H1 (cell line): ENCODE measurements at regions not wholly inside any gene's neighbourhood (a gene's known extent, or its start where the extent isn't known, plus 50 kb on each side); places are given as distances from the start of the nearest gene placed in this dataset.

Experiments
- CTCF ChIA-PET: fragments of 300-600 bp; sonication (Branson Sonifier 250); formaldehyde crosslinking; loops from one replicate; lab custom pipeline; 2021; ENCODE audit not compliant: partially characterized antibody; lab: Charles Lee
- POLR2A ChIA-PET: fragments of 300-600 bp; sonication (Branson Sonifier 250); formaldehyde crosslinking; loops from one replicate; lab custom pipeline; 2021; ENCODE audit warnings: inconsistent platforms; ENCODE audit not compliant: partially characterized antibody; lab: Charles Lee
- DNase-seq, 2 experiments: peaks; one replicate each; pipeline versions ENCODE4 v3.0.0 to v3.0.0-alpha.2; 2010 to 2022; ENCODE audit warnings: low spot score in 2 of 2, low read depth in 1 of 2, mixed read lengths in 1 of 2
- FAIRE-seq: peaks from 2 replicates; lab custom pipeline; 2011; peaks lifted over from hg19 to GRCh38; lab: Jason Lieb, UNC
- H2AFZ ChIP-seq: 2 replicates; pipeline ENCODE4 v1.8.1; 2012; ENCODE audit warnings: low read length, inconsistent platforms
- H2AK5ac ChIP-seq: 2 replicates; pipeline ENCODE4 v1.6.1; 2013; ENCODE audit warnings: low read depth, low read length
- H2BK120ac ChIP-seq: replicated peaks from 2 replicates; pipeline ENCODE3; 2013; ENCODE audit warnings: low read depth, low read length, inconsistent platforms
- H2BK12ac ChIP-seq: 2 replicates; pipeline ENCODE4 v1.6.1; 2013; ENCODE audit warnings: low read depth, low read length
- H2BK15ac ChIP-seq: 2 replicates; pipeline ENCODE4 v1.6.1; 2013; ENCODE audit warnings: low read length
- H2BK20ac ChIP-seq: 2 replicates; pipeline ENCODE4 v1.6.1; 2013; ENCODE audit warnings: low read length
- H2BK5ac ChIP-seq: 2 replicates; pipeline ENCODE4 v1.6.1; 2013; ENCODE audit warnings: low read depth, low read length
- H3K14ac ChIP-seq: 2 replicates; pipeline ENCODE4 v1.6.1; 2013; ENCODE audit warnings: inconsistent platforms; ENCODE audit not compliant: insufficient read length
- H3K18ac ChIP-seq: 2 replicates; pipeline ENCODE4 v1.6.1; 2013; ENCODE audit warnings: low read length; ENCODE audit errors: extremely low read depth
- H3K23ac ChIP-seq: 2 replicates; pipeline ENCODE4 v1.6.1; 2013; ENCODE audit warnings: inconsistent platforms; ENCODE audit not compliant: insufficient read length
- H3K23me2 ChIP-seq: 2 replicates; pipeline ENCODE4 v1.6.1; 2013; ENCODE audit warnings: low read depth, low read length
- H3K27ac ChIP-seq: 2 replicates; pipeline ENCODE4 v1.6.1; 2011; ENCODE audit warnings: low read depth, low read length, inconsistent platforms
- H3K27me3 ChIP-seq, 4 experiments: replicated peaks in 1 of 4; 1 replicate in 1 of 4; 2 replicates in 3 of 4; pipeline versions ENCODE4 v1.6.1 to v1.8.1; 2011 to 2013; ENCODE audit warnings: low read length in 3 of 4, mild to moderate bottlenecking in 3 of 4, inconsistent platforms in 2 of 4, mixed read lengths in 2 of 4, moderate library complexity in 1 of 4; ENCODE audit not compliant: control insufficient read depth in 3 of 4, insufficient read depth in 3 of 4; ENCODE audit errors: extremely low read depth in 1 of 4
- H3K36me3 ChIP-seq, 4 experiments: 2 replicates each; pipeline versions ENCODE4 v1.6.1 to v1.8.1; 2011 to 2013; ENCODE audit warnings: mild to moderate bottlenecking in 4 of 4, low read length in 3 of 4, moderate library complexity in 2 of 4, control low read depth in 1 of 4, inconsistent platforms in 1 of 4; ENCODE audit not compliant: insufficient read depth in 4 of 4, control insufficient read depth in 2 of 4
- H3K4ac ChIP-seq: replicated peaks from 2 replicates; pipeline ENCODE3; 2013; ENCODE audit warnings: low read length, low read depth, mixed read lengths, inconsistent platforms; ENCODE audit not compliant: insufficient read length
- H3K4me1 ChIP-seq, 4 experiments: replicated peaks in 1 of 4; 1 replicate in 1 of 4; 2 replicates in 3 of 4; pipeline versions ENCODE4 v1.6.1 to v1.8.1; 2011 to 2013; ENCODE audit warnings: low read length in 3 of 4, inconsistent platforms in 2 of 4, mixed read lengths in 1 of 4; ENCODE audit not compliant: insufficient read depth in 4 of 4, control insufficient read depth in 3 of 4
- H3K4me2 ChIP-seq, 2 experiments: 2 replicates each; pipeline versions ENCODE4 v1.6.1 to v1.8.1; 2011 to 2013; ENCODE audit warnings: low read depth in 2 of 2, low read length in 2 of 2, control low read depth in 1 of 2, inconsistent platforms in 1 of 2, mild to moderate bottlenecking in 1 of 2; ENCODE audit not compliant: insufficient read depth in 1 of 2
- H3K4me3 ChIP-seq, 4 experiments: fragments of 200-600, 300-600 bp in 1 of 4; sonication (generic), shearing (Covaris generic), sonication (Bioruptor Twin) in 1 of 4; 2 replicates each; pipeline versions ENCODE4 v1.5.1 to v1.8.1; 2011 to 2016; ENCODE audit warnings: low read length in 4 of 4, low read depth in 3 of 4, control low read depth in 2 of 4, inconsistent platforms in 2 of 4, mild to moderate bottlenecking in 2 of 4, mixed read lengths in 1 of 4, moderate library complexity in 1 of 4; ENCODE audit not compliant: insufficient read depth in 2 of 4; ENCODE audit errors: extremely low read depth in 1 of 4
- H3K56ac ChIP-seq: replicated peaks from 2 replicates; pipeline ENCODE3; 2013; ENCODE audit warnings: low read depth, mild to moderate bottlenecking, mixed read lengths, low read length, inconsistent platforms; ENCODE audit not compliant: insufficient read length
- H3K79me1 ChIP-seq: 2 replicates; pipeline ENCODE4 v1.6.1; 2013; ENCODE audit warnings: low read depth, low read length, control low read depth
- H3K79me2 ChIP-seq, 2 experiments: 2 replicates each; pipeline versions ENCODE4 v1.6.1 to v1.8.1; 2012 to 2013; ENCODE audit warnings: low read length in 2 of 2, mild to moderate bottlenecking in 2 of 2, inconsistent platforms in 1 of 2; ENCODE audit not compliant: insufficient read depth in 2 of 2, control insufficient read depth in 1 of 2
- H3K9ac ChIP-seq, 4 experiments: replicated peaks in 1 of 4; 1 replicate in 1 of 4; 2 replicates in 3 of 4; pipeline versions ENCODE4 v1.6.1 to v1.8.1; 2011 to 2013; ENCODE audit warnings: low read depth in 3 of 4, low read length in 3 of 4, control low read depth in 2 of 4, mild to moderate bottlenecking in 2 of 4, moderate library complexity in 2 of 4, inconsistent platforms in 1 of 4; ENCODE audit errors: extremely low read depth in 1 of 4
- H3K9me3 ChIP-seq, 2 experiments: 2 replicates each; pipeline versions ENCODE4 v1.6.1 to v1.8.1; 2012 to 2013; ENCODE audit warnings: mild to moderate bottlenecking in 2 of 2, moderate library complexity in 2 of 2, control low read depth in 1 of 2, inconsistent platforms in 1 of 2, low read depth in 1 of 2, low read length in 1 of 2, mixed read lengths in 1 of 2; ENCODE audit not compliant: insufficient read depth in 2 of 2
- H4K20me1 ChIP-seq, 2 experiments: replicated peaks in 1 of 2; 2 replicates each; pipeline versions ENCODE3 to v1.8.1; 2011 to 2013; ENCODE audit warnings: inconsistent platforms in 2 of 2, low read length in 2 of 2, mild to moderate bottlenecking in 1 of 2; ENCODE audit not compliant: insufficient read depth in 2 of 2, control insufficient read depth in 1 of 2
- H4K5ac ChIP-seq: 2 replicates; pipeline ENCODE4 v1.6.1; 2013; ENCODE audit warnings: low read length, low read depth, mixed read lengths, inconsistent platforms; ENCODE audit not compliant: insufficient read length
- H4K8ac ChIP-seq: 2 replicates; pipeline ENCODE4 v1.8.0; 2013; ENCODE audit warnings: mild to moderate bottlenecking, moderate library complexity, low read length, inconsistent platforms; ENCODE audit not compliant: insufficient read depth; ENCODE audit errors: extremely low read depth
- H4K91ac ChIP-seq: replicated peaks from 2 replicates; pipeline ENCODE3; 2013; ENCODE audit warnings: low read length, mixed read lengths, inconsistent platforms; ENCODE audit not compliant: insufficient read length
- RBBP5 ChIP-seq: IDR thresholded peaks from 2 replicates; pipeline ENCODE4 v1.7.1; 2012; ENCODE audit warnings: low read depth, mild to moderate bottlenecking, inconsistent platforms, low read length, moderate library complexity, borderline replicate concordance
- WGBS, 2 experiments: shearing (Covaris generic) in 1 of 2; methylation state at CpG; one replicate each; pipeline versions ENCODE4 v1.1.6 to v1.1.7; 2013 to 2015; ENCODE audit warnings: low lambda C conversion rate in 2 of 2, mixed read lengths in 2 of 2, inconsistent platforms in 1 of 2, low coverage in 1 of 2, missing lambda C conversion rate in 1 of 2; ENCODE audit not compliant: insufficient replicate concordance in 2 of 2, insufficient coverage in 1 of 2, insufficient read length in 1 of 2; ENCODE audit errors: extremely low coverage in 1 of 2, missing lambda C conversion rate in 1 of 2; 5-methylcytosine and 5-hydroxymethylcytosine counted together

DNA sequence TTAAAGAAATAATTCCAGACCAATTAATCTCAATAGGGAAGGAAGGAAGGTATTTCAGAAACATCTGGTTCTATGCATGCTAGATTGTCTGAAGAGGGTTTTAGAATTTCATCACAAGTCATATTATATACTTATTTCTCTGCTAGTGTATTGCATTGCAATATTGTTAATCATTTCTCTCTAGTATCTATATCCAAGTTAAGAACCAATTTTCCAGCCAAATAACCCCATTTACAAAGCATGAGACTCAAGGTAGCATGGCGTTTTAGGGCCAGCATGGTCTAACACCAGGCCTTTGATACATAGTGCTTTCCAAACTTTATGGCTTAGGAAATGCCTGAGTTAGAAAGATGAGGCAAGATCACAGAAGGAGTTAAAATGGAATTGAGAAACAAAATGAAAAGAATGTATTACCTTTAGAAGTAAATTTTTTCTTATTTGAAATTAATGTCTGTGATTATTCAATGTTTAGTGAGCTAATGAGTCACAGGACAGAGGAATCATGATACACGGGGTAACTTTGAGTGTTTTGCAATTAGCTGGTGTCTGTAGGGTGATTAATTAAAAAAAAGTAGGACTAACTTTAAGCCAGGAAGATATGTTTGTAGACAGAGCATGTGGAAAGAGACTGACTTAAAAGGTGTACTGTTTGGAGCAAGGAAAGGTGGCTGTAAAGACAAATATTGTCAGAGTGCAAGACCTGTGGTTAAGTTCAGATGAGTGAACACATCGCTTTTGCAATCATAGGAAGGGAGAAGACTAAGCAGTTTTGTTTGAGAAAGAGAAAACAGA, 1006.2 kb upstream of the CITED2 start:
- Histone ChIP-seq H3K79me2 (no peaks in the 10 kb centered on the region), H3K36me3 (no peaks in the 10 kb centered on the region; a peak in 1 of 8 replicates), H3K14ac (no peak overlapping the region), H4K91ac (no peak overlapping the region), H2AFZ (no peak overlapping the region), H3K27me3 (no peaks in the 10 kb centered on the region), H2BK5ac (no peak overlapping the region), H3K9ac (no peak overlapping the region), H4K8ac (no peak overlapping the region), H2BK12ac (no peak overlapping the region), H2BK120ac (no peak overlapping the region), H3K79me1 (no peaks in the 10 kb centered on the region), H3K23me2 (no peaks in the 10 kb centered on the region; the same call in 1 of the 2 replicates), H2BK15ac (no peak overlapping the region), H3K23ac (no peak overlapping the region), H4K20me1 (no peaks in the 10 kb centered on the region), H3K56ac (no peak overlapping the region), H2BK20ac (no peak overlapping the region), H3K18ac (no peak overlapping the region), H3K4me3 (no peak overlapping the region), H3K4ac (no peak overlapping the region), H3K27ac (no peak overlapping the region), H4K5ac (no peak overlapping the region), H3K4me1 (no peaks in the 10 kb centered on the region), H3K9me3 (peaks cover 10% of the 10 kb centered on the region in 2 experiments), H2AK5ac (no peak overlapping the region), H3K4me2 (no peak overlapping the region)
- WGBS, 2 experiments = 90% methylated on average over 3 of the region's 3 CpGs; no CpG with 5 or more reads in 1 of the 2 experiments
- DNase-seq (no peak), FAIRE-seq (no peak)
- POLR2A ChIA-PET = no interaction called here
- CTCF ChIA-PET = no interaction called here
- no peak for TF ChIP-seq RBBP5
